H9 (cell line): ENCODE measurements at regions not wholly inside any gene's neighbourhood (a gene's known extent, or its start where the extent isn't known, plus 50 kb on each side); places are given as distances from the start of the nearest gene placed in this dataset.

Experiments used
- DNase-seq: peaks from one replicate; pipeline ENCODE4 v3.0.0-alpha.2; 2017
- H2AFZ ChIP-seq: one replicate; pipeline ENCODE4 v1.6.1; 2013; ENCODE audit warnings: mild to moderate bottlenecking, low read length, control low read depth, moderate library complexity
- H2AK5ac ChIP-seq: 2 replicates; pipeline ENCODE4 v1.6.1; 2013; ENCODE audit warnings: low read length, control low read depth, mixed read lengths; ENCODE audit not compliant: insufficient read length
- H2BK120ac ChIP-seq: one replicate; pipeline ENCODE4 v1.6.1; 2013; ENCODE audit warnings: low read depth, mild to moderate bottlenecking, low read length, control low read depth, inconsistent platforms; ENCODE audit not compliant: poor library complexity, severe bottlenecking
- H2BK12ac ChIP-seq: 2 replicates; pipeline ENCODE4 v1.6.1; 2013; ENCODE audit warnings: low read length, control low read depth, mixed read lengths, low read depth; ENCODE audit not compliant: insufficient read length
- H2BK15ac ChIP-seq: 2 replicates; pipeline ENCODE4 v1.6.1; 2013; ENCODE audit warnings: low read depth, low read length, control low read depth
- H2BK20ac ChIP-seq: one replicate; pipeline ENCODE4 v1.6.1; 2013; ENCODE audit warnings: low read depth, mild to moderate bottlenecking, low read length, control low read depth, inconsistent platforms; ENCODE audit not compliant: poor library complexity, severe bottlenecking
- H2BK5ac ChIP-seq: 2 replicates; pipeline ENCODE4 v1.6.1; 2013; ENCODE audit warnings: low read length, control low read depth, mixed read lengths; ENCODE audit not compliant: insufficient read length
- H3K14ac ChIP-seq: 2 replicates; pipeline ENCODE4 v1.6.1; 2013; ENCODE audit warnings: low read length, control low read depth; ENCODE audit not compliant: insufficient read depth
- H3K18ac ChIP-seq: 2 replicates; pipeline ENCODE4 v1.6.1; 2013; ENCODE audit warnings: low read depth, mild to moderate bottlenecking, mixed read lengths, low read length, control low read depth; ENCODE audit not compliant: insufficient read length
- H3K23ac ChIP-seq: 2 replicates; pipeline ENCODE4 v1.6.1; 2013; ENCODE audit warnings: low read length, control low read depth, mixed read lengths, low read depth; ENCODE audit not compliant: insufficient read length
- H3K23me2 ChIP-seq: 2 replicates; pipeline ENCODE4 v1.6.1; 2013; ENCODE audit warnings: low read depth, mild to moderate bottlenecking, mixed read lengths, low read length, control low read depth; ENCODE audit not compliant: insufficient read length, poor library complexity, severe bottlenecking
- H3K27ac ChIP-seq: 2 replicates; pipeline ENCODE4 v1.5.1; 2013; ENCODE audit warnings: low read length, control low read depth, mixed read lengths, low read depth; ENCODE audit not compliant: insufficient read length
- H3K27me3 ChIP-seq: 2 replicates; pipeline ENCODE4 v1.6.1; 2013; ENCODE audit warnings: low read length, control low read depth, inconsistent platforms; ENCODE audit not compliant: insufficient read depth
- H3K4ac ChIP-seq: 2 replicates; pipeline ENCODE4 v1.6.1; 2013; ENCODE audit warnings: low read depth, mild to moderate bottlenecking, control low read depth, inconsistent platforms, low read length, moderate library complexity
- H3K4me1 ChIP-seq: 2 replicates; pipeline ENCODE4 v1.6.1; 2013; ENCODE audit warnings: low read length, control low read depth, inconsistent platforms; ENCODE audit not compliant: insufficient read depth
- H3K4me2 ChIP-seq: 2 replicates; pipeline ENCODE4 v1.6.1; 2013; ENCODE audit warnings: low read length, control low read depth, mixed read lengths; ENCODE audit not compliant: insufficient read length, insufficient read depth
- H3K56ac ChIP-seq: 2 replicates; pipeline ENCODE4 v1.6.1; 2013; ENCODE audit warnings: low read depth, mild to moderate bottlenecking, mixed read lengths, low read length, control low read depth; ENCODE audit not compliant: insufficient read length
- H3K79me1 ChIP-seq: 2 replicates; pipeline ENCODE4 v1.6.1; 2013; ENCODE audit warnings: low read depth, mild to moderate bottlenecking, moderate library complexity, low read length, control low read depth, inconsistent platforms; ENCODE audit not compliant: insufficient read depth, poor library complexity, severe bottlenecking
- H3K79me2 ChIP-seq: 2 replicates; pipeline ENCODE4 v1.6.1; 2013; ENCODE audit warnings: low read length, control low read depth, inconsistent platforms; ENCODE audit not compliant: insufficient read depth
- H3K9ac ChIP-seq: 2 replicates; pipeline ENCODE4 v1.6.1; 2013; ENCODE audit warnings: low read length, control low read depth, mixed read lengths; ENCODE audit not compliant: insufficient read length; ENCODE audit errors: extremely low read depth
- H3K9me3 ChIP-seq: one replicate; pipeline ENCODE4 v1.6.1; 2013; ENCODE audit warnings: low read depth, low read length, inconsistent platforms; ENCODE audit not compliant: control insufficient read depth
- H3T11ph ChIP-seq: one replicate; pipeline ENCODE4 v1.6.1; 2013; ENCODE audit warnings: mild to moderate bottlenecking, low read length, control low read depth, inconsistent platforms
- H4K20me1 ChIP-seq: one replicate; pipeline ENCODE4 v1.6.1; 2013; ENCODE audit not compliant: control insufficient read depth, insufficient read length, insufficient read depth
- H4K5ac ChIP-seq: 2 replicates; pipeline ENCODE4 v1.6.1; 2013; ENCODE audit warnings: low read depth, mild to moderate bottlenecking, mixed read lengths, low read length, control low read depth; ENCODE audit not compliant: insufficient read length
- H4K8ac ChIP-seq: replicated peaks from 2 replicates; pipeline ENCODE4 v1.6.1; 2013; ENCODE audit warnings: low read length, control low read depth, mixed read lengths, low read depth; ENCODE audit not compliant: insufficient read length
- H4K91ac ChIP-seq: 2 replicates; pipeline ENCODE4 v1.6.1; 2013; ENCODE audit warnings: low read depth, mild to moderate bottlenecking, moderate library complexity, mixed read lengths, low read length, control low read depth; ENCODE audit not compliant: insufficient read length
- H3K27ac Mint-ChIP-seq, 3 experiments: 2 replicates in 2 of 3; 3 replicates in 1 of 3; pipeline ENCODE4 v1.8.0; 2020 to 2021; ENCODE audit warnings: mixed read lengths in 3 of 3, mild to moderate bottlenecking in 1 of 3, moderate library complexity in 1 of 3
- H3K27me3 Mint-ChIP-seq: 2 replicates; pipeline ENCODE4 v1.8.0; 2021; ENCODE audit warnings: low read depth, mild to moderate bottlenecking, moderate library complexity, mixed read lengths
- H3K36me3 Mint-ChIP-seq, 3 experiments: 2 replicates in 2 of 3; 3 replicates in 1 of 3; pipeline ENCODE4 v1.8.0; 2020 to 2021; ENCODE audit warnings: low read depth in 3 of 3, mixed read lengths in 3 of 3; ENCODE audit not compliant: insufficient read depth in 1 of 3
- H3K4me1 Mint-ChIP-seq, 2 experiments: 2 replicates each; pipeline ENCODE4 v1.8.0; 2020; ENCODE audit warnings: mixed read lengths in 2 of 2
- H3K4me3 Mint-ChIP-seq, 2 experiments: 2 replicates in 1 of 2; 3 replicates in 1 of 2; pipeline ENCODE4 v1.8.0; 2020 to 2021; ENCODE audit warnings: mild to moderate bottlenecking in 2 of 2, mixed read lengths in 2 of 2, moderate library complexity in 1 of 2
- H3K9me3 Mint-ChIP-seq, 2 experiments: 2 replicates in 1 of 2; 3 replicates in 1 of 2; pipeline ENCODE4 v1.8.0; 2020; ENCODE audit warnings: mild to moderate bottlenecking in 2 of 2, mixed read lengths in 2 of 2, moderate library complexity in 1 of 2
- CTCF ChIP-seq: fragments of 200-600 bp; sonication (generic); conservative IDR thresholded peaks from 3 replicates; pipeline ENCODE4 v1.8.0; 2021; ENCODE audit warnings: antibody characterized with exemption, mild to moderate bottlenecking
- WGBS: extraction: QIAGEN DNeasy Blood & Tissue Kit; methylation state at CpG from one replicate; pipeline ENCODE4 v1.1.7; 2013; ENCODE audit warnings: missing lambda C conversion rate, low lambda C conversion rate, mixed read lengths; ENCODE audit not compliant: insufficient read length; ENCODE audit errors: extremely low coverage; 5-methylcytosine and 5-hydroxymethylcytosine counted together

- H3K27ac Mint-ChIP-seq, result peak overlapping the region; percentile 29 to 99 (median 47); a peak in 5 of 7 replicates
- no peak overlapping the region for H3K27ac ChIP-seq
Observed at GRCh38 chr7:24402655-24403054, 118.7 kb downstream of the NPY start.

More at GRCh38 chr7:24402655-24403054, 118.7 kb downstream of the NPY start:
- no peak for TF ChIP-seq CTCF
- H2BK20ac ChIP-seq, result no peak overlapping the region
- H3K9me3 Mint-ChIP-seq, result peaks cover 6 to 7% of the 10 kb centered on the region in 2 experiments
- DNase-seq, result no peak
- H3K23ac ChIP-seq, result no peak overlapping the region
- no peak overlapping the region for H2AK5ac ChIP-seq
- H4K20me1 ChIP-seq, result no peaks in the 10 kb centered on the region
- no peak overlapping the region for H3K4ac ChIP-seq
- no CpG with 5 or more reads among the region's 4 CpGs for WGBS
- H3K79me1 ChIP-seq, result no peaks in the 10 kb centered on the region
- no peaks in the 10 kb centered on the region for H3K9me3 ChIP-seq
- no peak overlapping the region for H3K18ac ChIP-seq
- H2BK120ac ChIP-seq, result no peak overlapping the region
- H4K8ac ChIP-seq, result no peak overlapping the region
- no peak overlapping the region for H2BK12ac ChIP-seq
- H4K91ac ChIP-seq, result no peak overlapping the region
- H3K56ac ChIP-seq, result no peak overlapping the region
- peaks cover 65 to 71% (median 68%) of the 10 kb centered on the region in 3 experiments for H3K36me3 Mint-ChIP-seq
- H4K5ac ChIP-seq, result no peak overlapping the region
- no peak overlapping the region for H2AFZ ChIP-seq
- H3K79me2 ChIP-seq, result peaks cover 16% of the 10 kb centered on the region; the same call in 1 of the 2 replicates
- no peaks in the 10 kb centered on the region for H3K27me3 Mint-ChIP-seq
- peaks cover 6% of the 10 kb centered on the region; the same call in 1 of the 2 replicates for H3K4me1 ChIP-seq
- peaks cover 6% of the 10 kb centered on the region for H3K23me2 ChIP-seq
- H3T11ph ChIP-seq, result no peak overlapping the region
- no peak overlapping the region for H2BK15ac ChIP-seq
- no peaks in the 10 kb centered on the region for H3K27me3 ChIP-seq
- H3K4me1 Mint-ChIP-seq, result peaks cover 72 to 75% of the 10 kb centered on the region in 2 experiments
- no peak overlapping the region for H3K14ac ChIP-seq
- H3K4me2 ChIP-seq, result peak overlapping the region; percentile 92
- H3K9ac ChIP-seq, result peak overlapping the region; percentile 51
- no peak overlapping the region for H2BK5ac ChIP-seq
- peak overlapping the region; percentile 73 to 91 for H3K4me3 Mint-ChIP-seq
